ENCODE measurements at regions not wholly inside any gene's neighbourhood (a gene's known extent, or its start where the extent isn't known, plus 50 kb on each side); places are given as distances from the start of the nearest gene placed in this dataset.

DNA sequence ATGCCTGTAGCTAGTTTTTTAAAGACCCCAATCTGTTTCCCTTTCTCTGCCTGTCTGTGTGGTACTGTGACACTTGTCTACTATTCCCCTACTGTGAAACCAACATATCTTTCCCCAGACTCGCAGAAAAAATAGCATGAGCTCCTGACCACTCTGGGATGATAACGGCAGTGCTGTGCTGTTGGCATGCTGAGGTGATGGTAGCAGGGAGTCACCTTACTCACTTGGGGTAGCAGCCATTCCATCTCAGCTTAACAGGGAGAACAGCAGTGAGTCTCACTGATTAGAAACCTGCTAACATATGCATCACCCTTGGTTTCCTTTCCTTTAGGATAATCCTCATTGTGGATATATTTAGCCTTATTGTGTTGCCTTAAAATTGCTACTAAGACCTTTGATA lies 469.6 kb upstream of the FZD8 start:
- H4K20me1 ChIP-seq (ENCODE audit: insufficient read depth, low read length): no peaks in the 10 kb centered on the region
- no peaks in the 10 kb centered on the region for H3K27me3 ChIP-seq (ENCODE audit: low read depth, low read length)
- H3K4me1 ChIP-seq (ENCODE audit: low read length): no peaks in the 10 kb centered on the region
- H3K9ac ChIP-seq (ENCODE audit: low read length): no peak overlapping the region
- no peak overlapping the region for H3K4me2 ChIP-seq (ENCODE audit: low read length)
- no peaks in the 10 kb centered on the region for H3K36me3 ChIP-seq (replicated peaks; ENCODE audit: low read depth, low read length)
- H3K27ac ChIP-seq (ENCODE audit: low read length): no peak overlapping the region
- no peak overlapping the region for H3K4me3 ChIP-seq (ENCODE audit: low read length)
- no peak for TF ChIP-seq EZH2phosphoT487 (IDR thresholded peaks at IDR 0.05; ENCODE audit: low read depth)
- TF ChIP-seq, protein P1, sequence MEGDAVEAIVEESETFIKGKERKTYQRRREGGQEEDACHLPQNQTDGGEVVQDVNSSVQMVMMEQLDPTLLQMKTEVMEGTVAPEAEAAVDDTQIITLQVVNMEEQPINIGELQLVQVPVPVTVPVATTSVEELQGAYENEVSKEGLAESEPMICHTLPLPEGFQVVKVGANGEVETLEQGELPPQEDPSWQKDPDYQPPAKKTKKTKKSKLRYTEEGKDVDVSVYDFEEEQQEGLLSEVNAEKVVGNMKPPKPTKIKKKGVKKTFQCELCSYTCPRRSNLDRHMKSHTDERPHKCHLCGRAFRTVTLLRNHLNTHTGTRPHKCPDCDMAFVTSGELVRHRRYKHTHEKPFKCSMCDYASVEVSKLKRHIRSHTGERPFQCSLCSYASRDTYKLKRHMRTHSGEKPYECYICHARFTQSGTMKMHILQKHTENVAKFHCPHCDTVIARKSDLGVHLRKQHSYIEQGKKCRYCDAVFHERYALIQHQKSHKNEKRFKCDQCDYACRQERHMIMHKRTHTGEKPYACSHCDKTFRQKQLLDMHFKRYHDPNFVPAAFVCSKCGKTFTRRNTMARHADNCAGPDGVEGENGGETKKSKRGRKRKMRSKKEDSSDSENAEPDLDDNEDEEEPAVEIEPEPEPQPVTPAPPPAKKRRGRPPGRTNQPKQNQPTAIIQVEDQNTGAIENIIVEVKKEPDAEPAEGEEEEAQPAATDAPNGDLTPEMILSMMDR (IDR thresholded peaks at IDR 0.05; ENCODE audit: low read depth, low read length): no peak
- no peak overlapping the region for H2AFZ ChIP-seq (ENCODE audit: low read depth, low read length)
- H3K9me3 ChIP-seq (ENCODE audit: insufficient read depth, low read length): no peaks in the 10 kb centered on the region
- no peaks in the 10 kb centered on the region for H3K79me2 ChIP-seq (ENCODE audit: low read length)

DNA sequence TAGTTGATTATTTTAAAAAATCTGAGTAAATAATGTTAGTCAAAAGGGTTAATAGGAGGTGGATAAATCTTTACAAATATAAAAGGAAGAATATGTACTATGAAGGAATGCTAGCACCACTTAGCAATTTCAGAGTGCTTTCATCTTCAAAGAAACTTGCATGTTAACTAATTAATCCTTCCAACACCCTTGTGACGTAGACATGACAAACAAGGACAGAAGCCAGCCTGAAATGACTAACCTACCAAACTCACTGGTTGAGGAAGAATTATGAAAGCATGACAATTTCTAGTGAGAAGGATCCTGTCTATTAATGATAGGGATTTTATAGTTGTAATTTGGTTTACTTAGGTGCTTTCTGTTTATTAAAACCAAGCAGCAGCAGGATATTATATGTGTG lies 468.0 kb upstream of the FZD8 start:
- Histone ChIP-seq H3K4me3 (ENCODE audit: low read length) (no peak overlapping the region), H3K27me3 (ENCODE audit: low read depth, low read length) (no peaks in the 10 kb centered on the region), H3K79me2 (ENCODE audit: low read length) (no peaks in the 10 kb centered on the region), H3K9me3 (ENCODE audit: insufficient read depth, low read length) (no peaks in the 10 kb centered on the region), H3K9ac (ENCODE audit: low read length) (no peak overlapping the region), H3K27ac (ENCODE audit: low read length) (no peak overlapping the region), H4K20me1 (ENCODE audit: insufficient read depth, low read length) (no peaks in the 10 kb centered on the region), H3K4me1 (ENCODE audit: low read length) (no peaks in the 10 kb centered on the region), H3K4me2 (ENCODE audit: low read length) (no peak overlapping the region), H3K36me3 (replicated peaks; ENCODE audit: low read depth, low read length) (no peaks in the 10 kb centered on the region), H2AFZ (ENCODE audit: low read depth, low read length) (no peak overlapping the region)
- TF ChIP-seq EZH2phosphoT487 (IDR thresholded peaks at IDR 0.05; ENCODE audit: low read depth): no peak
- TF ChIP-seq, protein P1 (IDR thresholded peaks at IDR 0.05; ENCODE audit: low read depth, low read length): no peak

- Histone ChIP-seq H3K36me3 (replicated peaks; ENCODE audit: low read depth, low read length) (no peaks in the 10 kb centered on the region), H3K9ac (ENCODE audit: low read length) (no peak overlapping the region), H3K27me3 (ENCODE audit: low read depth, low read length) (no peaks in the 10 kb centered on the region), H3K79me2 (ENCODE audit: low read length) (no peaks in the 10 kb centered on the region), H2AFZ (ENCODE audit: low read depth, low read length) (no peak overlapping the region), H3K4me1 (ENCODE audit: low read length) (no peaks in the 10 kb centered on the region), H3K27ac (ENCODE audit: low read length) (no peak overlapping the region), H3K4me3 (ENCODE audit: low read length) (no peak overlapping the region), H3K9me3 (ENCODE audit: insufficient read depth, low read length) (no peaks in the 10 kb centered on the region), H3K4me2 (ENCODE audit: low read length) (no peak overlapping the region), H4K20me1 (ENCODE audit: insufficient read depth, low read length) (no peaks in the 10 kb centered on the region)
- TF ChIP-seq EZH2phosphoT487 (IDR thresholded peaks at IDR 0.05; ENCODE audit: low read depth): no peak
- TF ChIP-seq, protein P1 (IDR thresholded peaks at IDR 0.05; ENCODE audit: low read depth, low read length): no peak
Observed at GRCh38 chr10:36109399-36110023, 467.4 kb upstream of the FZD8 start.

- Histone ChIP-seq H3K27ac (ENCODE audit: low read length) (no peak overlapping the region), H3K27me3 (ENCODE audit: low read depth, low read length) (no peaks in the 10 kb centered on the region), H3K79me2 (ENCODE audit: low read length) (no peaks in the 10 kb centered on the region), H2AFZ (ENCODE audit: low read depth, low read length) (no peak overlapping the region), H4K20me1 (ENCODE audit: insufficient read depth, low read length) (no peaks in the 10 kb centered on the region), H3K36me3 (replicated peaks; ENCODE audit: low read depth, low read length) (no peaks in the 10 kb centered on the region), H3K4me3 (ENCODE audit: low read length) (no peak overlapping the region), H3K4me2 (ENCODE audit: low read length) (no peak overlapping the region), H3K9ac (ENCODE audit: low read length) (no peak overlapping the region), H3K4me1 (ENCODE audit: low read length) (no peaks in the 10 kb centered on the region), H3K9me3 (ENCODE audit: insufficient read depth, low read length) (no peaks in the 10 kb centered on the region)
- TF ChIP-seq EZH2phosphoT487 (IDR thresholded peaks at IDR 0.05; ENCODE audit: low read depth): no peak
- TF ChIP-seq, protein P1 (IDR thresholded peaks at IDR 0.05; ENCODE audit: low read depth, low read length): no peak
Observed at GRCh38 chr10:36097696-36098095, 455.6 kb upstream of the FZD8 start.

Measured in OCI-LY3 (cell line).